Osteoblast (primary cell): ENCODE measurements at regions not wholly inside any gene's neighbourhood (a gene's known extent, or its start where the extent isn't known, plus 50 kb on each side); places are given as distances from the start of the nearest gene placed in this dataset.

Experiments
- DNase-seq: peaks from one replicate; pipeline ENCODE4 v3.0.0; 2011; ENCODE audit warnings: low spot score, mixed read lengths; ENCODE audit not compliant: insufficient read length; ENCODE audit errors: missing footprints
- H2AFZ ChIP-seq: 2 replicates; pipeline ENCODE4 v1.6.0; 2011; ENCODE audit warnings: mild to moderate bottlenecking, low read length
- H3K27ac ChIP-seq: 2 replicates; pipeline ENCODE4 v1.5.1; 2011; ENCODE audit warnings: mild to moderate bottlenecking, low read depth, low read length, moderate library complexity
- H3K27me3 ChIP-seq: 2 replicates; pipeline ENCODE4 v1.6.0; 2012; ENCODE audit warnings: mild to moderate bottlenecking, control low read depth, inconsistent platforms, low read length, moderate library complexity; ENCODE audit not compliant: insufficient read depth
- H3K36me3 ChIP-seq: 2 replicates; pipeline ENCODE4 v1.5.1; 2011; ENCODE audit warnings: mild to moderate bottlenecking, low read length, control low read depth, moderate library complexity; ENCODE audit not compliant: insufficient read depth
- H3K4me1 ChIP-seq: 2 replicates; pipeline ENCODE4 v1.5.1; 2011; ENCODE audit warnings: mild to moderate bottlenecking, low read length, control low read depth, moderate library complexity; ENCODE audit not compliant: insufficient read depth
- H3K4me2 ChIP-seq: 2 replicates; pipeline ENCODE4 v1.6.0; 2011; ENCODE audit warnings: mild to moderate bottlenecking, low read length; ENCODE audit not compliant: insufficient read depth
- H3K4me3 ChIP-seq: fragments of 200-600 bp; sonication (generic); 3 replicates; pipeline ENCODE4 v1.5.1; 2012; ENCODE audit warnings: mild to moderate bottlenecking, low read length, inconsistent platforms; ENCODE audit not compliant: insufficient read depth
- H3K79me2 ChIP-seq: 2 replicates; pipeline ENCODE4 v1.6.0; 2012; ENCODE audit warnings: mild to moderate bottlenecking, low read length, control low read depth, inconsistent platforms; ENCODE audit not compliant: insufficient read depth
- H3K9me3 ChIP-seq: 2 replicates; pipeline ENCODE4 v1.5.1; 2011; ENCODE audit warnings: low read depth, low read length, control low read depth
- H4K20me1 ChIP-seq: 2 replicates; pipeline ENCODE4 v1.6.0; 2012; ENCODE audit warnings: mild to moderate bottlenecking, low read length, control low read depth; ENCODE audit not compliant: insufficient read depth
- CTCF ChIP-seq: IDR thresholded peaks from 2 replicates; pipeline ENCODE4 v1.5.1; 2011; ENCODE audit warnings: mild to moderate bottlenecking, low read depth, low read length, moderate library complexity; ENCODE audit errors: extremely low read depth

GRCh38 chr6:164690241-164690640, 619.2 kb downstream of the C6orf118 start:
- TF ChIP-seq CTCF = no peak
- Histone ChIP-seq H3K79me2 (no peaks in the 10 kb centered on the region), H4K20me1 (no peaks in the 10 kb centered on the region), H3K36me3 (no peaks in the 10 kb centered on the region), H3K27ac (no peak overlapping the region), H3K9me3 (no peaks in the 10 kb centered on the region), H2AFZ (no peak overlapping the region), H3K4me2 (no peak overlapping the region), H3K27me3 (no peaks in the 10 kb centered on the region), H3K4me3 (no peak overlapping the region), H3K4me1 (no peaks in the 10 kb centered on the region)
- no peak for DNase-seq

GRCh38 chr6:164665328-164665727, 644.1 kb downstream of the C6orf118 start:
- Histone ChIP-seq H3K4me3 (no peak overlapping the region), H3K27ac (no peak overlapping the region), H3K36me3 (no peaks in the 10 kb centered on the region), H3K4me1 (no peaks in the 10 kb centered on the region), H3K79me2 (no peaks in the 10 kb centered on the region), H3K27me3 (no peaks in the 10 kb centered on the region), H4K20me1 (no peaks in the 10 kb centered on the region), H3K9me3 (peaks cover 2% of the 10 kb centered on the region), H2AFZ (no peak overlapping the region), H3K4me2 (no peak overlapping the region)
- DNase-seq = no peak
- no peak for TF ChIP-seq CTCF

- H3K4me3 ChIP-seq = no peak overlapping the region
- H3K4me2 ChIP-seq = no peak overlapping the region
- no peak for TF ChIP-seq CTCF
- no peak for DNase-seq
- H3K79me2 ChIP-seq = no peaks in the 10 kb centered on the region
- no peak overlapping the region for H3K27ac ChIP-seq
- no peaks in the 10 kb centered on the region for H3K36me3 ChIP-seq
- H2AFZ ChIP-seq = no peak overlapping the region
- H3K4me1 ChIP-seq = no peaks in the 10 kb centered on the region
- H3K27me3 ChIP-seq = no peaks in the 10 kb centered on the region
- H3K9me3 ChIP-seq = no peaks in the 10 kb centered on the region
- no peaks in the 10 kb centered on the region for H4K20me1 ChIP-seq
Measured at GRCh38 chr6:164663634-164664033, 645.8 kb downstream of the C6orf118 start.

GRCh38 chr6:164661716-164662115, 647.7 kb downstream of the C6orf118 start:
- Histone ChIP-seq H3K27ac (no peak overlapping the region), H3K36me3 (no peaks in the 10 kb centered on the region), H3K4me3 (no peak overlapping the region)

More at GRCh38 chr6:164661716-164662115, 647.7 kb downstream of the C6orf118 start:
- no peaks in the 10 kb centered on the region for H3K9me3 ChIP-seq
- no peaks in the 10 kb centered on the region for H3K79me2 ChIP-seq
- no peak overlapping the region for H2AFZ ChIP-seq
- TF ChIP-seq CTCF = no peak
- no peak for DNase-seq
- H3K4me1 ChIP-seq = no peaks in the 10 kb centered on the region
- no peaks in the 10 kb centered on the region for H3K27me3 ChIP-seq
- H3K4me2 ChIP-seq = no peak overlapping the region
- no peaks in the 10 kb centered on the region for H4K20me1 ChIP-seq
